ENCODE measurements at regions not wholly inside any gene's neighbourhood (a gene's known extent, or its start where the extent isn't known, plus 50 kb on each side); places are given as distances from the start of the nearest gene placed in this dataset.

DNA sequence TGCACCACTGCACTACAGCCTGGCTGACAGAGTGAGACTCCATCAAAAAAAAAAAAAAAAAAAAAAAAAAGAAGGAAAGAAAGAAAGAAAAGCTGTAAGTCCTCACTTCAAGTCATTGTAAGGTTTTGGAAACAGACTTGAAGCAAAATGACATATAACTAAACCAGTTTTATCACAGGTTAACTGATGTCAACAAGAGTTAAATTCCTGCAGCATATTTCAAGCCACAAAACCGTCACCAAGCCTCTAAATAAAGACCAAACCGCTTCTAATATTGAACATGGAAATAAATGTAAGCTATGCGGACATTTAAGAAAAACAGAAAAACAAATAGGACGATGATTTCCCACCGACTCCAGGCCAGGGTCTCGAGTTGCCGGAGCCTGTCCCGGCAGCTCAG is 88.9 kb upstream of the RPS6KA2 start:
- H3K9me3 ChIP-seq: peaks cover 0 to 11% (median 8%) of the 10 kb centered on the region in 3 donors
- DNase-seq: no peak
- TF ChIP-seq, protein P1, sequence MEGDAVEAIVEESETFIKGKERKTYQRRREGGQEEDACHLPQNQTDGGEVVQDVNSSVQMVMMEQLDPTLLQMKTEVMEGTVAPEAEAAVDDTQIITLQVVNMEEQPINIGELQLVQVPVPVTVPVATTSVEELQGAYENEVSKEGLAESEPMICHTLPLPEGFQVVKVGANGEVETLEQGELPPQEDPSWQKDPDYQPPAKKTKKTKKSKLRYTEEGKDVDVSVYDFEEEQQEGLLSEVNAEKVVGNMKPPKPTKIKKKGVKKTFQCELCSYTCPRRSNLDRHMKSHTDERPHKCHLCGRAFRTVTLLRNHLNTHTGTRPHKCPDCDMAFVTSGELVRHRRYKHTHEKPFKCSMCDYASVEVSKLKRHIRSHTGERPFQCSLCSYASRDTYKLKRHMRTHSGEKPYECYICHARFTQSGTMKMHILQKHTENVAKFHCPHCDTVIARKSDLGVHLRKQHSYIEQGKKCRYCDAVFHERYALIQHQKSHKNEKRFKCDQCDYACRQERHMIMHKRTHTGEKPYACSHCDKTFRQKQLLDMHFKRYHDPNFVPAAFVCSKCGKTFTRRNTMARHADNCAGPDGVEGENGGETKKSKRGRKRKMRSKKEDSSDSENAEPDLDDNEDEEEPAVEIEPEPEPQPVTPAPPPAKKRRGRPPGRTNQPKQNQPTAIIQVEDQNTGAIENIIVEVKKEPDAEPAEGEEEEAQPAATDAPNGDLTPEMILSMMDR (IDR thresholded peaks at IDR 0.05): no peak
- intact Hi-C loops (cut with DNase I; ENCODE audit: low total_unique reads): no loop called here
- no peak overlapping the region for H3K27ac ChIP-seq
- H3K4me1 ChIP-seq: peaks cover 0 to 4% (median 0%) of the 10 kb centered on the region in 4 donors
- no peaks in the 10 kb centered on the region for H3K27me3 ChIP-seq
- no peaks in the 10 kb centered on the region for H3K36me3 ChIP-seq
- no peak overlapping the region for H3K4me3 ChIP-seq

DNA sequence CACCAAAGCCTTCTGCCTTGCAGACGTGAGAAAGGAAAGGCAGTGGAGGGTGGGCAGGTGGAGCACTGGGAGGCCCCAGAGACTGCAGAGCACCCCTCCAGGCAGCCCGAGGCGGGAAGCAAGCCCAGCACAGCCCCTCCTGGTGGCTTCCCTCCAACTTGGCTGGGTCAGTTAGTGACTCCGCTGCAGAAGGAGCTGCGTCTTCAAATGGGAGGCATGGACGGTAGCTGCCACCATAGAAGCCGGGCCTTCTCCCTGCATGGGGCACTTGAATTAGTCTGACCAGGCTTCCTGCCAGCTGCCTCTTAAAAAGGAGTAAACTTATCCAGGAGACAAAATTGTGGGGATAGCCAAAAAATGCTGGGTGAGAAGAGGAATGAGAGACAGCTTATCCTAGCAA is 88.0 kb upstream of the RPS6KA2 start:
- no peak overlapping the region for H3K4me3 ChIP-seq
- H3K4me1 ChIP-seq: peaks cover 0 to 4% (median 0%) of the 10 kb centered on the region in 4 donors
- TF ChIP-seq, protein P1 (IDR thresholded peaks at IDR 0.05): no peak
- no peak overlapping the region for H3K27ac ChIP-seq
- no peaks in the 10 kb centered on the region for H3K36me3 ChIP-seq
- peaks cover 0 to 14% (median 8%) of the 10 kb centered on the region in 3 donors for H3K9me3 ChIP-seq
- intact Hi-C loops (cut with DNase I; ENCODE audit: low total_unique reads): no loop called here
- DNase-seq: no peak
- H3K27me3 ChIP-seq: no peaks in the 10 kb centered on the region

DNA sequence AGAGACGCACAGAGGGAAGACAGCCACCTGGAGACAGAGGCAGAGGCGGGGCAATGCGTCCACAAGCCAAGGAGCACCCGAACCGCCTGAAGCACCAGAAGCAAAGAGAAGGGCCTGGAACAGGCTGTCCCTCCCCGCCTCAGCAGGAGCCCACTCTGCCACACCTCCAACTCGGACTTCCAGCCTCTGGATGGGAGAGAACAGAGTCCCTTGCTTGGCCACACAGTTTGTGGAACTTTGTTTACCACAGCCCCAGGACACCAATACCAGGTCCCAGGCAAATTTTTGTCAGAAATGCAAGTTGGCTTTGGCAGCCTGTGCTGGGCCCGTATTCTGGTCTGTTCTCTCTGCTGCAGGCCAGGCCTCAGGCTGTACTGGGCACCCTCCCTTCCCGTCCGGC is 87.5 kb upstream of the RPS6KA2 start:
- intact Hi-C loops (cut with DNase I; ENCODE audit: low total_unique reads): no loop called here
- DNase-seq: no peak
- H3K36me3 ChIP-seq: no peaks in the 10 kb centered on the region
- TF ChIP-seq, protein P1 (IDR thresholded peaks at IDR 0.05): no peak
- H3K4me3 ChIP-seq: no peak overlapping the region
- H3K27ac ChIP-seq: no peak overlapping the region
- H3K27me3 ChIP-seq: no peaks in the 10 kb centered on the region
- H3K9me3 ChIP-seq: peaks cover 0 to 14% (median 8%) of the 10 kb centered on the region in 3 donors
- peaks cover 0 to 4% (median 0%) of the 10 kb centered on the region in 4 donors for H3K4me1 ChIP-seq

DNA sequence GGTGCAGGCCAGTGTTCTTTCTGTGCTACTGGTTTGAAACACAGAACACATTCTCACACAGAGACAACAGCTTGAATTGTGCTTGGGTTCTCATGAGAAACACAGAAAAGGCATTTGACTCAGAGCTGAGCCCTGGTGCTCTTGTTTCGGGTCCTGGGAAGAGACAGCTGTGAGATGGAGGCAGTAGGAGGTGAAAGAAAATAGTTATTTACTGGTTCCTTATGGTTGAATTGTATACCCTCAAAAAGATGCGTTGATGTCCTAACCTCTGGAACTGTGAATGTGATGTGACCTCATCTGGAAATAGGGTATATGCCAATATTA is 87.1 kb upstream of the RPS6KA2 start:
- H3K4me3 ChIP-seq: no peak overlapping the region
- H3K27me3 ChIP-seq: no peaks in the 10 kb centered on the region
- DNase-seq: no peak
- H3K36me3 ChIP-seq: no peaks in the 10 kb centered on the region
- H3K27ac ChIP-seq: no peak overlapping the region
- intact Hi-C loops (cut with DNase I; ENCODE audit: low total_unique reads): no loop called here
- TF ChIP-seq, protein P1 (IDR thresholded peaks at IDR 0.05): no peak
- H3K4me1 ChIP-seq: peaks cover 0 to 4% (median 0%) of the 10 kb centered on the region in 4 donors
- H3K9me3 ChIP-seq: peaks cover 0 to 14% (median 8%) of the 10 kb centered on the region in 3 donors

DNA sequence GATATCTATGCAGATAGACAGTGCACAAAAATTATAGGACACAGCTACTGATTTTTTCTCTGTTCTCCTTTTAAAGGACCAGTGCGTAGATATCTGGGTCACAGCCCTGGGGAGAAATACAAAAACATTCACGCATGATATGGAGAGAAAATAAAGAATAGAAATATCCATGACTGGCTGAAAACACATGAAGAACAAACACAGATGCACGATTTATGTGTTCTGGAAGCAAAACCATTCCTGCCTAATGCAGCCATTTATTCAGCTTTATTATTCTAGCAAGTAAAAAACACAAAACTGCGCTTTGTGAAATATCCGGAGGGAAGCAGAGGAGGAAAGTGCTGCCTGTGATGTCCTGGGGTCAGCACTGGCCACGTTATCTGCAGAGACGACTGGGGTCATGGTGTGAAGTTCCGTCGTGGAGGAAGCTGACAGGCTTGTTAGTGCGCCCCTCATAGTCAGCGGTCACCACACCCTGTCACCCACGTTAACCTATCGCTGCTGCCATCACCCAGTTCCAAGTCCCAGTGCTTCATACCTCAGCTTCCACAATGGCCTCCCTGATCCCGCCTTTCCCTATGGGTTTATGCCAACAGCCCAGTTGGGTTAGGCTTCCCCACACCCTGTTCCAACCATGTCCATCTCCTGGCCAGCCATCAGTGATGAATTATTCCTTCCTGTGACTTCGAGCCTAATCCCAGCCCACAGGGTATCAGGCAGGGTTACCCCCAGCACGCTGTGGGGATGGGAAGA is 86.6 kb upstream of the RPS6KA2 start:
- DNase-seq: no peak
- intact Hi-C loops (cut with DNase I; ENCODE audit: low total_unique reads): no loop called here
- Histone ChIP-seq H3K9me3 (peaks cover 0 to 14% (median 8%) of the 10 kb centered on the region in 3 donors), H3K4me3 (no peak overlapping the region), H3K4me1 (peaks cover 0 to 4% (median 0%) of the 10 kb centered on the region in 4 donors), H3K36me3 (no peaks in the 10 kb centered on the region), H3K27ac (no peak overlapping the region), H3K27me3 (no peaks in the 10 kb centered on the region)
- TF ChIP-seq, protein P1 (IDR thresholded peaks at IDR 0.05): no peak
